ENCODE measurements at regions not wholly inside any gene's neighbourhood (a gene's known extent, or its start where the extent isn't known, plus 50 kb on each side); places are given as distances from the start of the nearest gene placed in this dataset.

DNA sequence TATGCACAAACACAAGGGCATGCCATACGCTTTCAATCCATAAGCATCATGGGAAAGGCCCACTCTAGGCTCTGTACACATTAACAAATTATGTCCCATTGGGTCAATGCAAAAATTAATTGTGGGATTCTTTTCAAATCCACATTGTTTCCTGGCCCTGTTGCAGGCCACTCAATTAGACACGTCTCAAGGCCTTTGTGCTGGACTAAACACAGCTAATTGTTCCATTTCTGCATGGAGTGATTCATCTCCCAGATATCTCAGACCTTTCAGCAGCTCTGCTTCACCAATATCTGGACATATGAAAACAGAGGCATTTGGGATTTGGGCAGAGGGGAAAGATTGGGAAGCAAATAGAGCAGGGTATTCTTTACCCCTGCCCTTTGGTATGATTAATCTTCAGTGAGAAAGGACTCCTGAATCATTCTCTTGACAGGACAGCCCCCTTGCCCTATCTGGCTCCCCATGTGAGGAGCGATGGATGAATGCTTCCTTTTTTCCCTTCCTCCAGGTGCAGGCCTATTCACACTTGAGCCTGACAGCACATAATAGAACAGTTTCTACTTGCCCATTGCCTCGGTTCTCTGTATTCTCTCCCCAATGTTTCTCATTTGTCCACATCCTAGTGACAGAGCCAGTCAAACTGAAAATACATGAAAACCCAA, 547.6 kb downstream of the HAO1 start:
- TF ChIP-seq, protein P1, sequence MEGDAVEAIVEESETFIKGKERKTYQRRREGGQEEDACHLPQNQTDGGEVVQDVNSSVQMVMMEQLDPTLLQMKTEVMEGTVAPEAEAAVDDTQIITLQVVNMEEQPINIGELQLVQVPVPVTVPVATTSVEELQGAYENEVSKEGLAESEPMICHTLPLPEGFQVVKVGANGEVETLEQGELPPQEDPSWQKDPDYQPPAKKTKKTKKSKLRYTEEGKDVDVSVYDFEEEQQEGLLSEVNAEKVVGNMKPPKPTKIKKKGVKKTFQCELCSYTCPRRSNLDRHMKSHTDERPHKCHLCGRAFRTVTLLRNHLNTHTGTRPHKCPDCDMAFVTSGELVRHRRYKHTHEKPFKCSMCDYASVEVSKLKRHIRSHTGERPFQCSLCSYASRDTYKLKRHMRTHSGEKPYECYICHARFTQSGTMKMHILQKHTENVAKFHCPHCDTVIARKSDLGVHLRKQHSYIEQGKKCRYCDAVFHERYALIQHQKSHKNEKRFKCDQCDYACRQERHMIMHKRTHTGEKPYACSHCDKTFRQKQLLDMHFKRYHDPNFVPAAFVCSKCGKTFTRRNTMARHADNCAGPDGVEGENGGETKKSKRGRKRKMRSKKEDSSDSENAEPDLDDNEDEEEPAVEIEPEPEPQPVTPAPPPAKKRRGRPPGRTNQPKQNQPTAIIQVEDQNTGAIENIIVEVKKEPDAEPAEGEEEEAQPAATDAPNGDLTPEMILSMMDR (IDR thresholded peaks at IDR 0.05), result no peak
- intact Hi-C loops (cut with DNase I), result no loop called here
- no peak for DNase-seq

DNA sequence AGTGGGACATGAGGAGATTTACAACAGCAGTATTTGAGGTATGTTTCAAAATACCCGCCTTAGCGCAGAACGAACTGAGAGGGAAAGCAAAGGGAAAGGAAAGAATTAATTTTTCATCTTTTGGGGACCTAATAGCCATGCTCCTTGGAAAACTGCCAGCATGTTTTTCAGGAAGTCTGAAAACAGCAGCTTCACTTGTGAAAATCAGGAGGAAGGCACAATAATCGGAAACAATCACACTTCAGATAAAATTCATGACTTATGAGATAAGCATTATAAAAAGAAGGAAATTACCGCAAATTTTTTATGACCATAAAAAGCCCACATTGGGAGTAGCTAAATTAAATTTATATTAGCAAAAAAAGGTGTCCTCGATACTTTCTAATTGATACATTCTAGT, 541.1 kb downstream of the HAO1 start:
- H3K4me1 ChIP-seq, result no peaks in the 10 kb centered on the region
- H3K36me3 ChIP-seq, result no peaks in the 10 kb centered on the region
- DNase-seq, result no peak
- TF ChIP-seq, protein P1 (IDR thresholded peaks at IDR 0.05), result no peak
- H3K27ac ChIP-seq, result no peak overlapping the region
- no peaks in the 10 kb centered on the region for H3K9me3 ChIP-seq
- intact Hi-C loops (cut with DNase I), result no loop called here
- ATAC-seq, result no peak
- H3K27me3 ChIP-seq (ENCODE audit: low read depth), result no peaks in the 10 kb centered on the region
- no peak overlapping the region for H3K4me3 ChIP-seq

More for the DNA sequence above, 547.6 kb downstream of the HAO1 start:
- no peak overlapping the region for H3K27ac ChIP-seq
- H3K9me3 ChIP-seq, result no peaks in the 10 kb centered on the region
- H3K4me3 ChIP-seq, result no peak overlapping the region
- no peaks in the 10 kb centered on the region for H3K36me3 ChIP-seq
- H3K27me3 ChIP-seq (ENCODE audit: low read depth), result no peaks in the 10 kb centered on the region
- ATAC-seq, result no peak
- no peaks in the 10 kb centered on the region for H3K4me1 ChIP-seq

DNA sequence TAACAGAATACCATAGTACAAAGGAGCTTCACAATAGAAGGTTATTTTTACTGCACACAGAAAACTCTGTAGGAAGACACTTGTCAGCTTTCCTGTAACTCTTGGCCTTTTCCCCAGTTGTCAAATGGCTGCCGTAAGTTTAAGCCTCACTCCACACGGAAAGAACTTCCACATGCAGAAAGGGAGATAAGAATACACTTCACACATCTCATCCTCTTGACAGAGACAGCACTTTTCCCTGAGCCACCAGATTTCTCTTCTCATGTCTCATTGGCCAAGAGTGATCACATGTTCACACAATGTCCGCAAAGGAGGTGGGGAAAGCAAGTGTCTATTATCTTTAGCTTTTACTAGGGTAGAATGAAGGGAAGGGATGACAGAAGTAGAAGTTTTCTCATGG, 540.7 kb downstream of the HAO1 start:
- intact Hi-C loops (cut with DNase I), result no loop called here
- no peak overlapping the region for H3K4me3 ChIP-seq
- no peaks in the 10 kb centered on the region for H3K36me3 ChIP-seq
- TF ChIP-seq, protein P1 (IDR thresholded peaks at IDR 0.05), result no peak
- no peaks in the 10 kb centered on the region for H3K9me3 ChIP-seq
- H3K27me3 ChIP-seq (ENCODE audit: low read depth), result no peaks in the 10 kb centered on the region
- H3K27ac ChIP-seq, result no peak overlapping the region
- ATAC-seq, result no peak
- no peak for DNase-seq
- no peaks in the 10 kb centered on the region for H3K4me1 ChIP-seq

DNA sequence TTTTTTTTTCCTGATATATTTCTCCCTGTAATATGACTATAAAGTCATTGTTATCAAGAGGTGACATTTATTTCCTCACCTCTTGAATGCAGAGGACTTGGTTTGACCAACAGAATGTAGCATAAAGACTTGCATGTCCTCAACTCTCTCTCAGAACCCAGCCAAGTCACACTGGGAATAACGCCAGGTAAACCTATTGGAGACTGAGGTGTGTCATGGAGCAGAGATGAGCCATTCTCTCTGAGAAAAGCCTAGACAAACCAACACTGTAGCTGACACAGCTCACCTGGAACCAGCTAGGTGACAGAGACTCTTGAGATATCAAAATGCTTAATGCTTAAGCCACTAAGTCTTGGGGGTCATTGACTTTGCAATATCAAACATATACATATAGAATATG, 533.6 kb downstream of the HAO1 start:
- TF ChIP-seq, protein P1 (IDR thresholded peaks at IDR 0.05), result no peak

DNA sequence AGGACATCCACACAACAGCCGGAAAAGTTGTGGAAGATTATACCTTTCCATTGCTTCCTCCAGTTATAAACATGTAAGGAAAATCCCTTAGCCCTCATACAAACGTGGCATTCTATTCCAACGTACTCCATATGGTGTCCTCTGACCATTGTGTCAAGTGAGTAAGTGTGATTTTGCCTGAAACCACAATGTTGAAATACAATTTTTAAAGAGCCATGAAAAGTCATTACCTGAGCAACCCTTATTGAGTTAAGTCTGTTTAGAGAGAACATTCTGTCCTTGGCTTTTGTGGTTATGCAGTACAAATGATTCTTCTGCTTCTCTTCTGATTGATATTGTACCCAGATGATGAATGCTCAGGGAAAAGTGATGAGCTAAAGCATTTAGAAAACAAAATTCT, 530.1 kb downstream of the HAO1 start:
- Histone ChIP-seq H3K9me3 (no peaks in the 10 kb centered on the region), H3K27me3 (ENCODE audit: low read depth) (no peaks in the 10 kb centered on the region), H3K27ac (no peak overlapping the region), H3K36me3 (no peaks in the 10 kb centered on the region), H3K4me1 (no peaks in the 10 kb centered on the region), H3K4me3 (no peak overlapping the region)
- TF ChIP-seq, protein P1 (IDR thresholded peaks at IDR 0.05), result no peak
- DNase-seq (no peak), ATAC-seq (no peak)
- intact Hi-C loops (cut with DNase I), result no loop called here

More for the DNA sequence above, 533.6 kb downstream of the HAO1 start:
- H3K4me1 ChIP-seq, result no peaks in the 10 kb centered on the region
- intact Hi-C loops (cut with DNase I), result no loop called here
- H3K27me3 ChIP-seq (ENCODE audit: low read depth), result no peaks in the 10 kb centered on the region
- no peaks in the 10 kb centered on the region for H3K36me3 ChIP-seq
- H3K4me3 ChIP-seq, result no peak overlapping the region
- DNase-seq, result no peak
- no peak for ATAC-seq
- no peaks in the 10 kb centered on the region for H3K9me3 ChIP-seq
- no peak overlapping the region for H3K27ac ChIP-seq
